ENCODE measurements at regions not wholly inside any gene's neighbourhood (a gene's known extent, or its start where the extent isn't known, plus 50 kb on each side); places are given as distances from the start of the nearest gene placed in this dataset.

GRCh38 chr3:178456621-178457285 lies 79.5 kb upstream of the KCNMB2 start:
- no peak for DNase-seq

DNA sequence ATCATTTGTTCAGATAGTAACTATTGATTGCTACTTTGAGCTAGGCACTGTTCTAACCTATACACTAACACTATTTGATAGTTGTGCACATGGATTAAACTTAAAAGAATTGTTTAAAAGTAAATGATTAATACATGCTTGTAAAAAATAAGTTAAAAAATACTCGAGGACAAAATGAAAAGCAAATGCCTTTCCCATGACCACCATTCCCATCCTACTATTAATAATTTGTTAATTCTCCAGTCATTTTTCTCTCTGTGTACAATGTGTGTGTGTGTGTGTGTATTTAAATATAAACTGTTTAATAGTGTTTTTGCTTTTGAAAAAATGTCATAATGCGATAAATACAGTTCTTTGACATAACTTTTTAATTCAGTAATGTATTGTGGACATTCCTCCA lies 78.7 kb upstream of the KCNMB2 start:
- no peak for DNase-seq

DNA sequence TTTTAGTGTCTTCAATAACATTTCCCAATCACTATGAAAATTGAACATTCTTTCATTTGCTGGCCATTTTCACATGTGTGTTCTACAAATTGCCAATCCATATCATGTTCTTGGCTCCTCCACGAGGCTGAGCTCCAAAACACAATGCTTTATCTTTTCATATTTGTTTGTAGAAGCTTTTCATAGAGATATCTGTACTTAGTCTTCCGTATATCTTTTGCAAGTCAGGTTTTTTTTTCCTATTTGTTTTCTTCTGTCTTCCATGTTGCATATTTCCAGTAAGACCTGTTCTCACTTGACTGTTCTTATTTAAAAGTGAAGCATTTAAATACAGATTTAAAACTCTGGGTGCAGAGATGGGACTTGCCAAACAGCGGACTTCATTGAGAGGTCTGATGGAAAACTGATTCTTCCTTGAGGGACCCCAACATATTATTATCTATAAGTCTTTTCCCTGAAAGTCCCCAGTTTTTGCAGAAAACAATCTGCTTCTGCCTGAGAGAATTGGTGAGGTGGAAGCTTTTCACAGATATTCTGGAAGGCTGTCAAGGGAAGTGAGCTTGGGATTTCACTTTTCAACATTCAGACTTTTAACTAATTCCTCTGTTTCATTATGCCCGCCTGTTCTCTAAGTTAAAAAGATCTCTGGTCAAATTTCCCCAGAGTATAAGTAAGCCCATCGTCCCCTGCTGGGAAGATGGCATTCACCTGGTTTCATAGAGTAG lies 77.8 kb upstream of the KCNMB2 start:
- DNase-seq: no peak

- DNase-seq: no peak
These were observed 77.2 kb upstream of the KCNMB2 start for GRCh38 chr3:178459038-178459410.

- no peak for DNase-seq
These were observed 70.7 kb upstream of the KCNMB2 start for GRCh38 chr3:178465260-178466180.

DNA sequence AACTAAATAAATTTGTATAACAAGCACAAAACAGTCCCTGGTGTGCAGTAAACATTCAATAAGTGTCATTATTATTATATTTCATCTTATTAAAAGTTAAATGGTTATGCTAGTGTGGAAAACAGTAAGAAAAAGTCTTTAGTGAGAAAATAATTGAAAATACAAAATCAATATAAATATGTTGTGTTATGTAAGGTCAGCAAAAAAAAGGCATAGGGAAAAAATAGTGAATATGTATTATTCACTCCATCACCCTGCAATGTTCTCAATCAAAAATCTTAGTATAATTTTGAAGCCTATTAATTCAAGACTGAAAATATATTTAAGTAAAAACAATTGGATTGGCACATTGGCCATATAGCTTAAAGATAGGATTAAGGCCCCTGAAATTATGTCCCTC lies 63.3 kb upstream of the KCNMB2 start:
- DNase-seq: no peak

GRCh38 chr3:178474526-178474925 lies 61.7 kb upstream of the KCNMB2 start:
- DNase-seq: no peak

GRCh38 chr3:178475062-178475461 lies 61.2 kb upstream of the KCNMB2 start:
- no peak for DNase-seq

- DNase-seq: no peak
These were observed 59.4 kb upstream of the KCNMB2 start for GRCh38 chr3:178476886-178477285.

DNA sequence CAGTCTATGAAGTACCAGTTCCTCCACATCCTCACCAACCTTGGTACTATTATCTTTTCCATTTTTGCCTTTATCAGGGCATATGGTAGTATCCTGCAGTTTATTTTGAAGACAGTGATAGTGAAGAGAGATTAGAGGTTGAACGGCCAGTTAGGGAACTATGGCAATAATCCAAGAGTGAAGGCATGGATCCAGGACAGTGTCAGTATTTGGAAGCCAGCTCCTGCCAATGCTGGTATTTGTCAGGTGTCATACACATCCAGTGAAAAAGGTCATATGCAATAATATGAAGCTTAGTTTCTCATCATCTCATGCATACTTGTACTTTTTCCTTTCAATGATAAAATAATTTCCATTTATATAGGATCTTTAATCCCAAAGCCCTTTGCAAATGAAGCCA lies 56.8 kb upstream of the KCNMB2 start:
- no peak for DNase-seq

GRCh38 chr3:178479860-178480259 lies 56.4 kb upstream of the KCNMB2 start:
- no peak for DNase-seq

- DNase-seq: no peak
These were observed 56.0 kb upstream of the KCNMB2 start for GRCh38 chr3:178480274-178480673.

DNA sequence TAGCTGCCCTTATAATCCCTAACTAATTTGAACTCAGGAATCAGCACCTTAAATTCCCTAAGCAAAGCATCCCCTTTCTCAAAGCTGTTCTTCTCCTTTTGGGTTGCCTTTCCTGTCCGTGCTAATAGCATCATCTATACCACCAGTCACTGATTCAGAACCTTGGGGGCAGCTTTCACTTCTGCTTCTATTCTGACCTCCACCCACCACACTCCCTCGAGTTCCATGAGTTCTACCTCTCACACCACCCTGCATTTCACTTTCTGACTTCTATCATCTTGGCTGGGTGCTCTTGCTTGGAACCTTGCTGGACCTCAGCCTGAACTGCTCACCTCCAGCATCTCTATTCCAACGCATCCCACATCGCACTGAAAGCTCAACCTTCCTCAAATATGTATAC lies 55.4 kb upstream of the KCNMB2 start:
- DNase-seq: no peak

- DNase-seq: no peak
These were observed 53.3 kb upstream of the KCNMB2 start for GRCh38 chr3:178482981-178483380.

DNA sequence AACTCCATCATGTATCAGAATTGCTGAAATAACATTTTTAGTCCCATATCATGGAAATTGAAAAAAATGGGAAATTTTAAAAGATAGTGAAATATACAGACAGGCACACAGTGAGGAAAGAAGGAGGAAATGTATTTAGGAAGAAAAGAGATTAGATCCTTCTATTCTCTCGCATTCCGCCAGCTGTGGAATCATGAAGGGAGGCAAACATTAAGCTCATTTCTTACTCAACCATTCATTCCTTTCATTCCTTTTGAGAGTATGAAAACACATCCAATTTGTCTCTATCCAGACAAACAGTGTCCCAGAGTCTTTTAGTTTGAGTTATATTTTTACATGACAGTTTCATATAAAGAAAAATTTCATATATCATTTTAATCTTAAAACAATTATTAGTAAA lies 52.5 kb upstream of the KCNMB2 start:
- DNase-seq: no peak

- peak; percentile 11 for DNase-seq
These were observed 50.5 kb upstream of the KCNMB2 start for GRCh38 chr3:178485756-178486155.
